Adrenal gland (tissue), 5 donors: ENCODE measurements at regions not wholly inside any gene's neighbourhood (a gene's known extent, or its start where the extent isn't known, plus 50 kb on each side); places are given as distances from the start of the nearest gene placed in this dataset.

Source experiments
- POLR2A ChIP-seq, 2 donors: fragments of 450-650 bp; IDR thresholded peaks; one replicate each; pipeline ENCODE4 v1.6.1; 2017; ENCODE audit warnings: antibody characterized with exemption in 2 of 2, mild to moderate bottlenecking in 2 of 2, moderate library complexity in 1 of 2
- TF ChIP-seq, protein P1 (sequence below), 6 experiments: fragments of 450-650 bp in 4 of 6; fragments of 200-600 bp in 2 of 6; sonication (generic) in 1 of 6; IDR thresholded peaks; 1 replicate in 5 of 6; 2 replicates in 1 of 6; pipeline versions ENCODE4 v1.5.1 to v1.8.0; 2016 to 2021; ENCODE audit warnings: antibody characterized with exemption in 6 of 6, mild to moderate bottlenecking in 2 of 6, moderate library complexity in 1 of 6
- donor health status: DM: no; HTN: no; CAD: no.

DNA sequence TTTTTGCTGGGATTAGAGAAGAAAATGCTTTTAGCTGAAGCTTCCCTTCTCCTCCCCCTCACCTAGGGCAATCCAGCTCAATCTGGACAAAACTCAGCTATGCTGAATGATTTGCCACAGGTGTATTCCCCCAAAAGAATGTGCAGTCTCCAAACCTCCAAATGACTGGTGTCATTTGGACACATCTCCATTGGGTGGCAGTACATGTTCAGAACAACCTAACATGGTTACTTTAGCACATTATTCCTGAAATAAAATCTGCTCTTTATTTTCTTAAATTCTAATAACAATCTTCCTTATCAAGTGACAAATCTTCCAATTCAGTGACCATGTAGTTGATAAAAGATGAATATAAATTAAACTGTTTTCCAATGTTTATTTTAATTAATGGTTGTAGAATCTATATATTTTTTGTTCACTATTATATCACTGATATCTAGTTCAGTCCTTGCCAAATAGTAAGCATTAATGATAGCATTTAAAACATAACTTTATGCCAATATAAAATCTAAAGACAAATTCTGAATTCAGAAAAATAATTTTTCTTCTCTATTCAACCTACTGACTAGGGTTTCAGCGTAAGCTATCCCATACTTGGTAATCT is 61.3 kb upstream of the MOCS2 start:
- TF ChIP-seq, protein P1, sequence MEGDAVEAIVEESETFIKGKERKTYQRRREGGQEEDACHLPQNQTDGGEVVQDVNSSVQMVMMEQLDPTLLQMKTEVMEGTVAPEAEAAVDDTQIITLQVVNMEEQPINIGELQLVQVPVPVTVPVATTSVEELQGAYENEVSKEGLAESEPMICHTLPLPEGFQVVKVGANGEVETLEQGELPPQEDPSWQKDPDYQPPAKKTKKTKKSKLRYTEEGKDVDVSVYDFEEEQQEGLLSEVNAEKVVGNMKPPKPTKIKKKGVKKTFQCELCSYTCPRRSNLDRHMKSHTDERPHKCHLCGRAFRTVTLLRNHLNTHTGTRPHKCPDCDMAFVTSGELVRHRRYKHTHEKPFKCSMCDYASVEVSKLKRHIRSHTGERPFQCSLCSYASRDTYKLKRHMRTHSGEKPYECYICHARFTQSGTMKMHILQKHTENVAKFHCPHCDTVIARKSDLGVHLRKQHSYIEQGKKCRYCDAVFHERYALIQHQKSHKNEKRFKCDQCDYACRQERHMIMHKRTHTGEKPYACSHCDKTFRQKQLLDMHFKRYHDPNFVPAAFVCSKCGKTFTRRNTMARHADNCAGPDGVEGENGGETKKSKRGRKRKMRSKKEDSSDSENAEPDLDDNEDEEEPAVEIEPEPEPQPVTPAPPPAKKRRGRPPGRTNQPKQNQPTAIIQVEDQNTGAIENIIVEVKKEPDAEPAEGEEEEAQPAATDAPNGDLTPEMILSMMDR (IDR thresholded peaks at IDR 0.05): peak; percentile 43 to 83 (median 72)
- TF ChIP-seq POLR2A (IDR thresholded peaks at IDR 0.05): no peak
